ENCODE measurements at regions not wholly inside any gene's neighbourhood (a gene's known extent, or its start where the extent isn't known, plus 50 kb on each side); places are given as distances from the start of the nearest gene placed in this dataset.

DNA sequence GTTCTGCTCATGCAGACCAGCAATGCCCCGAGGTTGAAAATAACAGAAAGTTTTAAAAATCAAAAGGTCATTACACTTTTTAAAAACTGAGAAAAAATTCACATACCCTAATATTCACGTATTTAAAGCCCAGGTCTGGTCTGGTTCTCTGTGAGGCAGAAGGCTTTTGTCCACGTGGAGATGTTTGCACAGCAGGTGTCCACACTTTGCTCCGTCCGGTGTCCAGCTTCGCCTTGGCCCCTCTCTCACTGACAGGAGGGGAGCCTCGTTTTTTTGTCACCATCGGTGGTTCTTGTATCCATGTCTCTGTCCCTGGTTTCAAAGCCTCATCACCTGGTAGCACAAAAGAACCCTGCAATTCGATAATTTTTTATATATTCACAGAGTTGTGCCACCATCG, 434.6 kb upstream of the FRG1 start:
- no peak for TF ChIP-seq POLR2A (IDR thresholded peaks at IDR 0.05)
- TF ChIP-seq, protein P1, sequence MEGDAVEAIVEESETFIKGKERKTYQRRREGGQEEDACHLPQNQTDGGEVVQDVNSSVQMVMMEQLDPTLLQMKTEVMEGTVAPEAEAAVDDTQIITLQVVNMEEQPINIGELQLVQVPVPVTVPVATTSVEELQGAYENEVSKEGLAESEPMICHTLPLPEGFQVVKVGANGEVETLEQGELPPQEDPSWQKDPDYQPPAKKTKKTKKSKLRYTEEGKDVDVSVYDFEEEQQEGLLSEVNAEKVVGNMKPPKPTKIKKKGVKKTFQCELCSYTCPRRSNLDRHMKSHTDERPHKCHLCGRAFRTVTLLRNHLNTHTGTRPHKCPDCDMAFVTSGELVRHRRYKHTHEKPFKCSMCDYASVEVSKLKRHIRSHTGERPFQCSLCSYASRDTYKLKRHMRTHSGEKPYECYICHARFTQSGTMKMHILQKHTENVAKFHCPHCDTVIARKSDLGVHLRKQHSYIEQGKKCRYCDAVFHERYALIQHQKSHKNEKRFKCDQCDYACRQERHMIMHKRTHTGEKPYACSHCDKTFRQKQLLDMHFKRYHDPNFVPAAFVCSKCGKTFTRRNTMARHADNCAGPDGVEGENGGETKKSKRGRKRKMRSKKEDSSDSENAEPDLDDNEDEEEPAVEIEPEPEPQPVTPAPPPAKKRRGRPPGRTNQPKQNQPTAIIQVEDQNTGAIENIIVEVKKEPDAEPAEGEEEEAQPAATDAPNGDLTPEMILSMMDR (IDR thresholded peaks at IDR 0.05): no peak
